Hepatocyte (in vitro differentiated cells): ENCODE measurements at regions not wholly inside any gene's neighbourhood (a gene's known extent, or its start where the extent isn't known, plus 50 kb on each side); places are given as distances from the start of the nearest gene placed in this dataset.

Experiments
- CTCF ChIP-seq: fragments of 200-600 bp; sonication (generic); IDR thresholded peaks from 2 replicates; pipeline ENCODE4 v1.5.1; 2016; ENCODE audit warnings: antibody characterized with exemption, mild to moderate bottlenecking; ENCODE audit not compliant: poor library complexity
- EZH2 ChIP-seq: fragments of 200-600 bp; sonication (generic); IDR thresholded peaks from 2 replicates; pipeline ENCODE4 v1.6.1; 2016; ENCODE audit warnings: antibody characterized with exemption, mild to moderate bottlenecking, borderline replicate concordance
- EZH2phosphoT487 ChIP-seq: fragments of 200-600 bp; sonication (generic); IDR thresholded peaks from one replicate; pipeline ENCODE4 v1.6.1; 2018; ENCODE audit warnings: antibody characterized with exemption, mild to moderate bottlenecking, low read depth, moderate library complexity; ENCODE audit not compliant: unreplicated experiment, severe bottlenecking

DNA sequence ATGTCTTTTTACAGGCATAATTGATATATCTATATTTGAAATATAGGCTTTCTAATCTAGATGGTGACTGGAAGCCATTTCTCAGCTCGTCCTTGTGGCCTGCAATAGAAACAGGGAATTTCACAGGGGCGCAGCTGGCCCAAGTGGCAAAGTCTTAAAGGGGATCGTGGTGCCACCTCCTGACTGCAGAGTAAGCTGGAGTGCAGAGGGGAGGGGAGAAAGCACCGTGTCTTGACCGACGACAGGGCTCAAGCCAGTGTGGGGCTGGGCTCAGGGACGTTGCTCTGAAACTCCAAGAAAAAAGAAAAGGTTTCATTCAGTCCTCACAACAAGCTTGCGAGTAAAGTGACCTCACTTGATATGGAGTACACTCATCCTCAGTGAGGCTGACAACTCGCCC lies 255.1 kb downstream of the DCDC2C start:
- TF ChIP-seq CTCF (no peak), EZH2phosphoT487 (no peak), EZH2 (no peak)
